ENCODE measurements at regions not wholly inside any gene's neighbourhood (a gene's known extent, or its start where the extent isn't known, plus 50 kb on each side); places are given as distances from the start of the nearest gene placed in this dataset.

DNA sequence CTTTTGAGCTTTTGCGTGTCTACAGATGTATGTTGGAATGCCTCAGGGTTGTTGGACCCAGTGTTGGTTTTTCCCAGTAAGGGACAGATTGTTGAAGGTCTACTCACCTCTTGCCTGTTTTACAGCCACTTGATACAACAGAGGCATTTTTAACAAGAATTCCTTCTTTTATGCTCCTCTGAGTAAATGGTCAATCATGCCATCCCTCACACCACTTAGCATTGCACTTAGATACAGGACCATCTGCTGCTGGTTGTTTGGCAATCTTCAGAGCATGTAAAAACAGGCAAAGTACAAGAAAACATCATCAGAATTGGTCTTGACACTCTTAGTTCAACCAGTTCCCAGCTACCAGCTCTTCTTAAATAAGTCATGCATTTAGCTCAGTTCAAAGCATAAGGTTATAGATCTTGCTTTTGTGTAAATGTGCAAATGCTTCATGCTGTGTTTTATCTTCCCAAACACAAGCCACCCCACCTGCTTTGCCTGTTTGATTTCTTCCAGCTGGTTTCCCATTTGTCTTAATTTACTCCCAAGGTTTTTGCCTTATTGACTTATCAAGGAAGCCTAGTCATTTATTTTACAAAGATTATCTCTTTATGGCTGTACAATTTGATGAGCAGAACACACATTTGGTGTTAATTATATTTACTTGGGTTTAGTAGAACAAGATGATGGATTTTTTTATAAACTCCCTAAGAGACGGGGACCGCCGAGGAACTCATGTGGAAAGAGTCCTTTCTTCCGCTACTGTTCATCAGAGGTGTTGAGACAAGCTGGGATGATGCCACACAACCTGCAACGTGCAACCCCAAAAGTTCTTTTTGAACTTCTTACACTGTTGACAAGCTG lies 136.6 kb downstream of the AHR start:
- Histone ChIP-seq H3K79me2 (ENCODE audit: insufficient read depth, low read length) (no peaks in the 10 kb centered on the region), H3K4me2 (ENCODE audit: low read depth, low read length) (no peak overlapping the region), H3K27ac (ENCODE audit: extremely low read length, insufficient read depth, low read length) (no peak overlapping the region), H3K9ac (ENCODE audit: insufficient read depth, low read depth, low read length) (no peak overlapping the region), H3K36me3 (replicated peaks in 1 of 2; ENCODE audit: control insufficient read depth in 1 of 2, insufficient read depth in 2 of 2, low read length in 2 of 2) (no peaks in the 10 kb centered on the region), H4K20me1 (ENCODE audit: insufficient read depth, low read length) (no peaks in the 10 kb centered on the region), H2AFZ (ENCODE audit: low read length) (no peak overlapping the region), H3K9me3 (ENCODE audit: low read length) (0 out of 2 replicates have a peak, but pooled peaks cover 7% of the 10 kb centered on the region), H3K4me3 (replicated peaks in 1 of 3; ENCODE audit: insufficient read depth in 1 of 3, low read depth in 2 of 3, low read length in 3 of 3) (no peak overlapping the region), H3K27me3 (ENCODE audit: control insufficient read depth in 1 of 2, insufficient read depth in 2 of 2, low read length in 2 of 2) (no peaks in the 10 kb centered on the region), H3K4me1 (ENCODE audit: insufficient read depth, low read length) (0 out of 2 replicates have a peak, but pooled peaks cover 7% of the 10 kb centered on the region)
- POLR2A ChIA-PET, result no interaction called here
- in situ Hi-C loops (cut with HindIII; ENCODE audit: extremely low pct_ligation_motif_present, low pct_unique_long_range_greater_than_20kb), result no loop called here
- CTCF ChIA-PET (ENCODE audit: low intra/inter-chr PET ratio, low total read pairs), result no interaction called here
- ATAC-seq (no peak), FAIRE-seq (no peak), DNase-seq (ENCODE audit: low spot score) (no peak)
- WGBS (ENCODE audit: low lambda C conversion rate), result 66% methylated on average over 6 of the region's 6 CpGs
- TF ChIP-seq TARDBP (CRISPR knock-in tag; IDR thresholded peaks at IDR 0.05), result no peak
- no peak for TF ChIP-seq RFX1 (IDR thresholded peaks at IDR 0.05)
- TF ChIP-seq, protein P1, sequence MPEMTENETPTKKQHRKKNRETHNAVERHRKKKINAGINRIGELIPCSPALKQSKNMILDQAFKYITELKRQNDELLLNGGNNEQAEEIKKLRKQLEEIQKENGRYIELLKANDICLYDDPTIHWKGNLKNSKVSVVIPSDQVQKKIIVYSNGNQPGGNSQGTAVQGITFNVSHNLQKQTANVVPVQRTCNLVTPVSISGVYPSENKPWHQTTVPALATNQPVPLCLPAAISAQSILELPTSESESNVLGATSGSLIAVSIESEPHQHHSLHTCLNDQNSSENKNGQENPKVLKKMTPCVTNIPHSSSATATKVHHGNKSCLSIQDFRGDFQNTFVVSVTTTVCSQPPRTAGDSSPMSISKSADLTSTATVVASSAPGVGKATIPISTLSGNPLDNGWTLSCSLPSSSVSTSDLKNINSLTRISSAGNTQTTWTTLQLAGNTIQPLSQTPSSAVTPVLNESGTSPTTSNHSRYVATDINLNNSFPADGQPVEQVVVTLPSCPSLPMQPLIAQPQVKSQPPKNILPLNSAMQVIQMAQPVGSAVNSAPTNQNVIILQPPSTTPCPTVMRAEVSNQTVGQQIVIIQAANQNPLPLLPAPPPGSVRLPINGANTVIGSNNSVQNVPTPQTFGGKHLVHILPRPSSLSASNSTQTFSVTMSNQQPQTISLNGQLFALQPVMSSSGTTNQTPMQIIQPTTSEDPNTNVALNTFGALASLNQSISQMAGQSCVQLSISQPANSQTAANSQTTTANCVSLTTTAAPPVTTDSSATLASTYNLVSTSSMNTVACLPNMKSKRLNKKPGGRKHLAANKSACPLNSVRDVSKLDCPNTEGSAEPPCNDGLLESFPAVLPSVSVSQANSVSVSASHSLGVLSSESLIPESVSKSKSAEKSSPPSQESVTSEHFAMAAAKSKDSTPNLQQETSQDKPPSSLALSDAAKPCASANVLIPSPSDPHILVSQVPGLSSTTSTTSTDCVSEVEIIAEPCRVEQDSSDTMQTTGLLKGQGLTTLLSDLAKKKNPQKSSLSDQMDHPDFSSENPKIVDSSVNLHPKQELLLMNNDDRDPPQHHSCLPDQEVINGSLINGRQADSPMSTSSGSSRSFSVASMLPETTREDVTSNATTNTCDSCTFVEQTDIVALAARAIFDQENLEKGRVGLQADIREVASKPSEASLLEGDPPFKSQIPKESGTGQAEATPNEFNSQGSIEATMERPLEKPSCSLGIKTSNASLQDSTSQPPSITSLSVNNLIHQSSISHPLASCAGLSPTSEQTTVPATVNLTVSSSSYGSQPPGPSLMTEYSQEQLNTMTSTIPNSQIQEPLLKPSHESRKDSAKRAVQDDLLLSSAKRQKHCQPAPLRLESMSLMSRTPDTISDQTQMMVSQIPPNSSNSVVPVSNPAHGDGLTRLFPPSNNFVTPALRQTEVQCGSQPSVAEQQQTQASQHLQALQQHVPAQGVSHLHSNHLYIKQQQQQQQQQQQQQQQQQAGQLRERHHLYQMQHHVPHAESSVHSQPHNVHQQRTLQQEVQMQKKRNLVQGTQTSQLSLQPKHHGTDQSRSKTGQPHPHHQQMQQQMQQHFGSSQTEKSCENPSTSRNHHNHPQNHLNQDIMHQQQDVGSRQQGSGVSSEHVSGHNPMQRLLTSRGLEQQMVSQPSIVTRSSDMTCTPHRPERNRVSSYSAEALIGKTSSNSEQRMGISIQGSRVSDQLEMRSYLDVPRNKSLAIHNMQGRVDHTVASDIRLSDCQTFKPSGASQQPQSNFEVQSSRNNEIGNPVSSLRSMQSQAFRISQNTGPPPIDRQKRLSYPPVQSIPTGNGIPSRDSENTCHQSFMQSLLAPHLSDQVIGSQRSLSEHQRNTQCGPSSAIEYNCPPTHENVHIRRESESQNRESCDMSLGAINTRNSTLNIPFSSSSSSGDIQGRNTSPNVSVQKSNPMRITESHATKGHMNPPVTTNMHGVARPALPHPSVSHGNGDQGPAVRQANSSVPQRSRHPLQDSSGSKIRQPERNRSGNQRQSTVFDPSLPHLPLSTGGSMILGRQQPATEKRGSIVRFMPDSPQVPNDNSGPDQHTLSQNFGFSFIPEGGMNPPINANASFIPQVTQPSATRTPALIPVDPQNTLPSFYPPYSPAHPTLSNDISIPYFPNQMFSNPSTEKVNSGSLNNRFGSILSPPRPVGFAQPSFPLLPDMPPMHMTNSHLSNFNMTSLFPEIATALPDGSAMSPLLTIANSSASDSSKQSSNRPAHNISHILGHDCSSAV (CRISPR knock-in tag; IDR thresholded peaks at IDR 0.05; ENCODE audit: borderline replicate concordance), result no peak
- intact Hi-C loops (cut with micrococcal nuclease; ENCODE audit: unreplicated experiment), result no loop called here
- BruUV-seq (replicated peaks), result no TSS peak

Data from HepG2 (cell line).